ENCODE measurements at regions not wholly inside any gene's neighbourhood (a gene's known extent, or its start where the extent isn't known, plus 50 kb on each side); places are given as distances from the start of the nearest gene placed in this dataset.
A peak's percentile ranks its signal among the peaks of the same experiment; 100 is the strongest.

DNA sequence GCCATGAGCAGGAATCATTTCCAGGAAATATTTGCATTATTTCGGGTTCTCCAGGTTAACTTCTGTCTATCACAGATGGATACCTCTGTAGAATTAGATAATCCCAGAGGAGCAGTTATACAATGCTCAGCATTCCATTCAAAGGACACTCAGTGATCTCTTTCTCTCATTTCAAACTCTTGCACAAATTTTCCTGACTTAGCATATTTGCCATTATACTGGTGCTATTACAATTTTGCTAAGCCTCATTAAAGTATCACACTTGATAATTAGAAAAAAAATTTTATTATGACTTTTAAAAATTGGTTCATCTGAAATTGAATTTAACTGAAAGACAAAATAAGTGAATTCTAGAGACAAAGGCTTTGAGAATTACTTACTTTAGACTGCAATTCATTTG lies 469.0 kb downstream of the EPHA3 start:
- Mint-ChIP-seq H3K4me1 (peaks cover 14% of the 10 kb centered on the region), H3K36me3 (no peaks in the 10 kb centered on the region), H3K27ac (no peak overlapping the region), H3K4me3 (no peak overlapping the region), H3K27me3 (ENCODE audit: low read depth) (no peaks in the 10 kb centered on the region), H3K9me3 (no peaks in the 10 kb centered on the region)
- no peak for DNase-seq (ENCODE audit: low spot score)
- TF ChIP-seq NR1H2 (CRISPR knock-in tag; IDR thresholded peaks at IDR 0.05), result no peak
- TF ChIP-seq ZNF263 (CRISPR knock-in tag; IDR thresholded peaks at IDR 0.05; ENCODE audit: low read depth), result no peak
- TF ChIP-seq, protein P1, sequence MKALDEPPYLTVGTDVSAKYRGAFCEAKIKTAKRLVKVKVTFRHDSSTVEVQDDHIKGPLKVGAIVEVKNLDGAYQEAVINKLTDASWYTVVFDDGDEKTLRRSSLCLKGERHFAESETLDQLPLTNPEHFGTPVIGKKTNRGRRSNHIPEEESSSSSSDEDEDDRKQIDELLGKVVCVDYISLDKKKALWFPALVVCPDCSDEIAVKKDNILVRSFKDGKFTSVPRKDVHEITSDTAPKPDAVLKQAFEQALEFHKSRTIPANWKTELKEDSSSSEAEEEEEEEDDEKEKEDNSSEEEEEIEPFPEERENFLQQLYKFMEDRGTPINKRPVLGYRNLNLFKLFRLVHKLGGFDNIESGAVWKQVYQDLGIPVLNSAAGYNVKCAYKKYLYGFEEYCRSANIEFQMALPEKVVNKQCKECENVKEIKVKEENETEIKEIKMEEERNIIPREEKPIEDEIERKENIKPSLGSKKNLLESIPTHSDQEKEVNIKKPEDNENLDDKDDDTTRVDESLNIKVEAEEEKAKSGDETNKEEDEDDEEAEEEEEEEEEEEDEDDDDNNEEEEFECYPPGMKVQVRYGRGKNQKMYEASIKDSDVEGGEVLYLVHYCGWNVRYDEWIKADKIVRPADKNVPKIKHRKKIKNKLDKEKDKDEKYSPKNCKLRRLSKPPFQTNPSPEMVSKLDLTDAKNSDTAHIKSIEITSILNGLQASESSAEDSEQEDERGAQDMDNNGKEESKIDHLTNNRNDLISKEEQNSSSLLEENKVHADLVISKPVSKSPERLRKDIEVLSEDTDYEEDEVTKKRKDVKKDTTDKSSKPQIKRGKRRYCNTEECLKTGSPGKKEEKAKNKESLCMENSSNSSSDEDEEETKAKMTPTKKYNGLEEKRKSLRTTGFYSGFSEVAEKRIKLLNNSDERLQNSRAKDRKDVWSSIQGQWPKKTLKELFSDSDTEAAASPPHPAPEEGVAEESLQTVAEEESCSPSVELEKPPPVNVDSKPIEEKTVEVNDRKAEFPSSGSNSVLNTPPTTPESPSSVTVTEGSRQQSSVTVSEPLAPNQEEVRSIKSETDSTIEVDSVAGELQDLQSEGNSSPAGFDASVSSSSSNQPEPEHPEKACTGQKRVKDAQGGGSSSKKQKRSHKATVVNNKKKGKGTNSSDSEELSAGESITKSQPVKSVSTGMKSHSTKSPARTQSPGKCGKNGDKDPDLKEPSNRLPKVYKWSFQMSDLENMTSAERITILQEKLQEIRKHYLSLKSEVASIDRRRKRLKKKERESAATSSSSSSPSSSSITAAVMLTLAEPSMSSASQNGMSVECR (CRISPR knock-in tag; IDR thresholded peaks at IDR 0.05; ENCODE audit: borderline replicate concordance), result no peak
- POLR2A ChIA-PET, result no interaction called here
- CTCF ChIA-PET, result no interaction called here
- ATAC-seq, result no peak

DNA sequence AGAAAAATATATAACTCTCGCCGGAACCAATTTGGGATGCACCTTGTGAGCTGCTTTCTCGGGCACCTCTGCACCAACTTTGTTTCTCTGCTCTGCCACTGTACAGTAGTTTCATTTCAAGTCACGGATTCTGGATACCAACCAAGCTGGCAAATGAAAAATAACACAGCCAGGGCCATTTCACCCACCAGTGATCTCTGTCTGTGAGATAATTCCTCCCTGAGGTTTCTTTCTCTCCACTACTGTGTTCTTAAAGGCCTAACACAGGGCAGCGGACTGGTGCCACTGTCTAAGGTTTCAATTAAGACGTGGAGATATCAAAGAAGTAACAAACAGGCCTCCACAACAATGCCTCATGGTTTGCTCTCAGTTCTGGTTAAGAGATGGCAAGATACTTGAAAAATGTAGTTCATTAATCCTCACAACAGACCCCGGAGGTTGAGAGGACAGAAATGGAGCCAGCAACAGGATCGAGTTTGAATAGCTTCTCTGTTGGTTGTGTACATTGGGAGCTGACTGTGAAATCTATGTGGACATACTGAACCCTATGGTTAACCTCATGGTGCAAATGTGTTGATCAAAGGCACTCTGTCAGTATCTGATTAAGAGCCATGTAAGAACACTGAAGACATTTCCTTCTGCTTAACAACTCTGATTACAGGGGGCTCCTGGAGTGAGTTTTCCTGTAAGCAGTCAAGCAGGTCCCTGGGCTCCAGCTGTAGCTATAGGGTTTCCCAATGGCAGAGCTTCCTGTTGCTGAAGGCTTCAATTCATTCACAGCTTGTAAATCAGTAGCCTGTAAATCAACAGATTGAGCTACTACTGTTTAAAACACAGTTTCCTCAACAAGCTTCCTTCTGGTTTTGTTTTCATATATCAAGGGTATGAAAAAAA lies 470.5 kb downstream of the EPHA3 start:
- peaks cover 14% of the 10 kb centered on the region for H3K4me1 Mint-ChIP-seq
- no peak for DNase-seq (ENCODE audit: low spot score)
- no peaks in the 10 kb centered on the region for H3K27me3 Mint-ChIP-seq (ENCODE audit: low read depth)
- no peaks in the 10 kb centered on the region for H3K36me3 Mint-ChIP-seq
- ChIA-PET POLR2A (no interaction called here), CTCF (interaction anchor here (1.0 to 1.3 kb wide), 2 partner anchors 50 to 1358 kb away, joined by 3 read pairs; no protein-coding TSS in a partner anchor)
- no peaks in the 10 kb centered on the region for H3K9me3 Mint-ChIP-seq
- no peak overlapping the region for H3K4me3 Mint-ChIP-seq
- TF ChIP-seq RORB (CRISPR knock-in tag; IDR thresholded peaks at IDR 0.05) (0 out of 2 replicates have a peak, but pooled peaks have one; percentile 59), NR1H2 (CRISPR knock-in tag; IDR thresholded peaks at IDR 0.05) (no peak)
- ATAC-seq, result peak; percentile 93
- peak overlapping the region; percentile 26; the same call in 1 of the 2 replicates for H3K27ac Mint-ChIP-seq

DNA sequence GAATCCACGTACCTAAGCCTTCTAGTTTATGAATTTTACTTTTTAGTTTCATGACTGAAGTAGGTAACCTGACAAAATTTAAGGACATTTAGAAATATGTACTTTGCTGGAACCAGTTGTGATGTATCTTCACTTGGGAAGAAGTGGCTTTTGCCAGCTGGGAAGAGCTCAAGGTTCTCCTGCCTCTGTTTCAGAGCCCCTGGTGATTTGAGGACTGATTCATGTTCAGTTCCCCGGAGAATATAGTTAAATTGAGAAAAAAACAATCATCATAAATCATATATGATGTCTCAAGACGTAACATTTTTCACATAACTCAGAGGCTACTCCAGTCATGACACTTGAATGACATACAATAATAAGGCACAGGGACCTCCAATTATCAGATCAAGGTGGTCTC lies 473.4 kb downstream of the EPHA3 start:
- peaks cover 14% of the 10 kb centered on the region for H3K4me1 Mint-ChIP-seq
- CTCF ChIA-PET, result no interaction called here
- no peak for TF ChIP-seq ZNF671 (CRISPR knock-in tag; IDR thresholded peaks at IDR 0.05)
- no peak for TF ChIP-seq GRHL2 (CRISPR knock-in tag; IDR thresholded peaks at IDR 0.05; ENCODE audit: insufficient replicate concordance, severe bottlenecking)
- TF ChIP-seq CREM (CRISPR knock-in tag; IDR thresholded peaks at IDR 0.05), result no peak
- no peak for TF ChIP-seq RELA (CRISPR knock-in tag; IDR thresholded peaks at IDR 0.05; ENCODE audit: borderline replicate concordance)
- TF ChIP-seq JAZF1 (CRISPR knock-in tag; IDR thresholded peaks at IDR 0.05), result no peak
- no peak for TF ChIP-seq FOXP1 (CRISPR knock-in tag; IDR thresholded peaks at IDR 0.05; ENCODE audit: borderline replicate concordance)
- no peak for TF ChIP-seq ETV6 (CRISPR knock-in tag; IDR thresholded peaks at IDR 0.05)
- no peak for TF ChIP-seq NR3C1 (CRISPR knock-in tag; conservative IDR thresholded peaks at IDR 0.05; ENCODE audit: low read depth)
- no peak for TF ChIP-seq CBFB (CRISPR knock-in tag; IDR thresholded peaks at IDR 0.05; ENCODE audit: low read depth)
- ATAC-seq (no peak), DNase-seq (ENCODE audit: low spot score) (no peak)
- no peaks in the 10 kb centered on the region for H3K27me3 Mint-ChIP-seq (ENCODE audit: low read depth)
- no peak overlapping the region for H3K27ac Mint-ChIP-seq
- no peak overlapping the region for H3K4me3 Mint-ChIP-seq
- no peaks in the 10 kb centered on the region for H3K9me3 Mint-ChIP-seq
- H3K36me3 Mint-ChIP-seq, result no peaks in the 10 kb centered on the region
- POLR2A ChIA-PET, result no interaction called here

DNA sequence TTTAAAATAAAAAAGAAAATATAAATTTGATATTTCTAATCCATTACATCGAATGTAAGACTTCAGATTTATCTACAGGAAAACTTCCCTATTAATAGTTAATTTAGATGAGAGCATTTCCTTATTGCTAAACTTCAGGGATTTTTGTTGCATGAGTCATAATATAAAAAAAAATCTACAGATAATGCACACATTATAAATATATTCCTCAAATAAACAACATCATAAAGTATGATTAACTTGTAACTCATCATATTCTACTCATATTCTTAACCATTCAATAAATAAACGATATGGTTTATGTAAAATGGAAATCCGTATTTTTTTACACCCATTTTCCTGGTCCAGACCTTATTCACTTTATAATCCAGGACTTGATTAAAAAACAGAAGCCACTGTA lies 477.0 kb downstream of the EPHA3 start:
- ChIA-PET CTCF (no interaction called here), POLR2A (no interaction called here)
- Mint-ChIP-seq H3K27ac (no peak overlapping the region), H3K9me3 (no peaks in the 10 kb centered on the region), H3K36me3 (no peaks in the 10 kb centered on the region), H3K4me1 (no peaks in the 10 kb centered on the region; the same call in 1 of the 2 replicates), H3K4me3 (no peak overlapping the region), H3K27me3 (ENCODE audit: low read depth) (no peaks in the 10 kb centered on the region)
- ATAC-seq (no peak), DNase-seq (ENCODE audit: low spot score) (no peak)
- TF ChIP-seq, protein P2, sequence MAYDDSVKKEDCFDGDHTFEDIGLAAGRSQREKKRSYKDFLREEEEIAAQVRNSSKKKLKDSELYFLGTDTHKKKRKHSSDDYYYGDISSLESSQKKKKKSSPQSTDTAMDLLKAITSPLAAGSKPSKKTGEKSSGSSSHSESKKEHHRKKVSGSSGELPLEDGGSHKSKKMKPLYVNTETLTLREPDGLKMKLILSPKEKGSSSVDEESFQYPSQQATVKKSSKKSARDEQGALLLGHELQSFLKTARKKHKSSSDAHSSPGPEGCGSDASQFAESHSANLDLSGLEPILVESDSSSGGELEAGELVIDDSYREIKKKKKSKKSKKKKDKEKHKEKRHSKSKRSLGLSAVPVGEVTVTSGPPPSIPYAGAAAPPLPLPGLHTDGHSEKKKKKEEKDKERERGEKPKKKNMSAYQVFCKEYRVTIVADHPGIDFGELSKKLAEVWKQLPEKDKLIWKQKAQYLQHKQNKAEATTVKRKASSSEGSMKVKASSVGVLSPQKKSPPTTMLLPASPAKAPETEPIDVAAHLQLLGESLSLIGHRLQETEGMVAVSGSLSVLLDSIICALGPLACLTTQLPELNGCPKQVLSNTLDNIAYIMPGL (CRISPR knock-in tag; IDR thresholded peaks at IDR 0.05), result no peak
- TF ChIP-seq GTF2I (CRISPR knock-in tag; conservative IDR thresholded peaks at IDR 0.05) (no peak), ZNF396 (CRISPR knock-in tag; IDR thresholded peaks at IDR 0.05; ENCODE audit: borderline replicate concordance) (no peak), ZBTB21 (CRISPR knock-in tag; IDR thresholded peaks at IDR 0.05; ENCODE audit: borderline replicate concordance) (no peak), TEAD4 (CRISPR knock-in tag; IDR thresholded peaks at IDR 0.05) (no peak), CREM (CRISPR knock-in tag; IDR thresholded peaks at IDR 0.05) (no peak), EMX1 (CRISPR knock-in tag; IDR thresholded peaks at IDR 0.05) (no peak)
- TF ChIP-seq, protein P3, sequence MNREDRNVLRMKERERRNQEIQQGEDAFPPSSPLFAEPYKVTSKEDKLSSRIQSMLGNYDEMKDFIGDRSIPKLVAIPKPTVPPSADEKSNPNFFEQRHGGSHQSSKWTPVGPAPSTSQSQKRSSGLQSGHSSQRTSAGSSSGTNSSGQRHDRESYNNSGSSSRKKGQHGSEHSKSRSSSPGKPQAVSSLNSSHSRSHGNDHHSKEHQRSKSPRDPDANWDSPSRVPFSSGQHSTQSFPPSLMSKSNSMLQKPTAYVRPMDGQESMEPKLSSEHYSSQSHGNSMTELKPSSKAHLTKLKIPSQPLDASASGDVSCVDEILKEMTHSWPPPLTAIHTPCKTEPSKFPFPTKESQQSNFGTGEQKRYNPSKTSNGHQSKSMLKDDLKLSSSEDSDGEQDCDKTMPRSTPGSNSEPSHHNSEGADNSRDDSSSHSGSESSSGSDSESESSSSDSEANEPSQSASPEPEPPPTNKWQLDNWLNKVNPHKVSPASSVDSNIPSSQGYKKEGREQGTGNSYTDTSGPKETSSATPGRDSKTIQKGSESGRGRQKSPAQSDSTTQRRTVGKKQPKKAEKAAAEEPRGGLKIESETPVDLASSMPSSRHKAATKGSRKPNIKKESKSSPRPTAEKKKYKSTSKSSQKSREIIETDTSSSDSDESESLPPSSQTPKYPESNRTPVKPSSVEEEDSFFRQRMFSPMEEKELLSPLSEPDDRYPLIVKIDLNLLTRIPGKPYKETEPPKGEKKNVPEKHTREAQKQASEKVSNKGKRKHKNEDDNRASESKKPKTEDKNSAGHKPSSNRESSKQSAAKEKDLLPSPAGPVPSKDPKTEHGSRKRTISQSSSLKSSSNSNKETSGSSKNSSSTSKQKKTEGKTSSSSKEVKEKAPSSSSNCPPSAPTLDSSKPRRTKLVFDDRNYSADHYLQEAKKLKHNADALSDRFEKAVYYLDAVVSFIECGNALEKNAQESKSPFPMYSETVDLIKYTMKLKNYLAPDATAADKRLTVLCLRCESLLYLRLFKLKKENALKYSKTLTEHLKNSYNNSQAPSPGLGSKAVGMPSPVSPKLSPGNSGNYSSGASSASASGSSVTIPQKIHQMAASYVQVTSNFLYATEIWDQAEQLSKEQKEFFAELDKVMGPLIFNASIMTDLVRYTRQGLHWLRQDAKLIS (CRISPR knock-in tag; IDR thresholded peaks at IDR 0.05; ENCODE audit: borderline replicate concordance), result no peak

Data from WTC11 (cell line).